Daoy (cell line): ENCODE measurements at regions not wholly inside any gene's neighbourhood (a gene's known extent, or its start where the extent isn't known, plus 50 kb on each side); places are given as distances from the start of the nearest gene placed in this dataset.

Experiments
- DNase-seq: peaks from one replicate; pipeline ENCODE4 v3.0.0-alpha.2; 2015; ENCODE audit warnings: low read depth

DNA sequence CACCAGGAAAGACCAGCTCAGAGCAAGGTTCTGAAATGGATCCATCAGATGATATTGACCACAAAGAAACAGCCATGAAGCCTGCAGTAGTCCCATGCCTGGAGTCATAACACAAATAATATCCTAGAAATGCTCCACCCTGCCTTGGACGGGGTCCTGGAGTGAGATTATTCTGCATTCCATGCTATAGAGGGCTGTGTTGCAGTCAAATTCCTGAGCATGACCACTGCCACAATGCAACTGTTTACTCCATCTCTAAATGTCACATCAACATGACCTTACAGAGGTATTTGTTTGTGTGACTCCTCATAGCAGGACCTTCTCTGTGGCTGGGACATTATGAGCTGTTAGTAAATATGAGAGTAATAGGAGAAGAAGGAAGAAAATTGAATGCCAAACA lies 257.5 kb upstream of the TCF21 start:
- peak; percentile 56 for DNase-seq

DNA sequence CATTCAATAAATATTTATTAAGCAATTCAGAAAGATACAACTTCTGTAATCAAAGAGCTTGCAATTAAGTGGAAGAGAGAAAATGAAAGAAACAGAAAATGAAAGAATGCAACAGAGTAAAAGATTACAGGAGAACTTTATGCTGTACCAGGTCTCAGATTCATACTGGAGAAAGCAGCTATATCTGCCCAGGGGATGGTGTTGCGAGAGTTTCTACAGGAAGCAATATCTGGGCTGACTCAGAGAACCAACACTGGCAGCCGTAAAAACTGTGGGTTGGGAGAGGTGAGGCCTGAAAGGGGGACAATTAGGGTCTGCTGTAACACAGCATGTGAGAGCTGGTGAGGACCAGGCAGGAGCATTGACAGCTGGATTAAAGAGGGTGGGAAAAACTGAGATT lies 256.7 kb upstream of the TCF21 start:
- peak; percentile 72 for DNase-seq

DNA sequence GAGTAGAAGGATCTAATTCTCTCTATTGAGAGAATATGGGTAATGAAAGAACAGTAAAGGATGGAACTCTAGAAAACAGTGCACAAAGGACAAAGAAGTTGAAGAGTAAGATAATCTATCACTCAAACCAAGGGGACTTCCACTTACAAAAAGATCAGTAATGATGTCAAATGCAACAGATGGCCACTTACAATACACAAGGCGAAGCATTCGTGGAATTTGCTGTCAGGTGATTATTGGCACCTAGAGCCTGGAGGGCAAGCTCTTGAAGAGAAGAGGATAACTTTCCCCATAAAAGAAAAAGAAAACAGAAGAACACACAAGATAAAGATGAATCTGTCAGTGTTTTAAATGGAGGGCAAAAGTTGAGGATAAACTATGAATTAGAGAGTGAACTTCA lies 256.0 kb upstream of the TCF21 start:
- no peak for DNase-seq

DNA sequence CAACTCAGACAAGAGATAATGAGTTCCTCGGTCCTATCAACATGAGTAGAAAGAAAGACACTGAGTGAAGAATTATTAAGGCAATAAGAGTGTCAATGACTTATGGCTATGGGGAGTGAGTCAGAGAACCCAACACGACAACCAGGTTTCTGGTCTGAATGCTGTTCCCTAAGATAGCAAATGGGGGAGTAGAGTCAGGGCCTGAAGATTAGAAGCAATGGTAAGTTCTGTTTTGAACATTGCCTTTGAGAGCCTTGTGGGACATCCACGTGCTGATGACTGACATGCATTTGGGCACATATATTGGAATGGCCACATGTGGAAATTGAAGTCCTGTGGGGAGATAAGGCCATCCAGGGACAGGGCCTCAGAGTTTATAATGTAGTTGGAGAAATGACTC lies 254.4 kb upstream of the TCF21 start:
- DNase-seq = no peak

DNA sequence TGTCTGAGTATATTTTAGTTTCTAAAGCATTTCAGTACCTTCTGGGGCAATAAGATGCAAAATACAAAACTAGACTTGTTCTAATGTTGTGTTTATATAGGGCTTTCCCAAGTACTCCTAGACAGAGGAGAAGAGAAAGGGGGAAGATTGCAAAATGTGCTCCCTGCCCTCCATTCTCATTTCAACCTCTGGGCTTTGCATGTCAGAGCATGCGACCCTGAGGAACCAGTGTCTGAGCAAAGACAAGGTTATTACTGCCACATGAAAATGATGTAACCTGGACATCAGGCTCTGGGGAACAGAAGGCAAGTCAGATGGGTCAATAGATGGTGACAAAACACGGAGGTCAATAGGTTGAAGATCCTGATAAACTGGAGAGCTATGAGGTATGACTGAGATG lies 253.5 kb upstream of the TCF21 start:
- DNase-seq = no peak

DNA sequence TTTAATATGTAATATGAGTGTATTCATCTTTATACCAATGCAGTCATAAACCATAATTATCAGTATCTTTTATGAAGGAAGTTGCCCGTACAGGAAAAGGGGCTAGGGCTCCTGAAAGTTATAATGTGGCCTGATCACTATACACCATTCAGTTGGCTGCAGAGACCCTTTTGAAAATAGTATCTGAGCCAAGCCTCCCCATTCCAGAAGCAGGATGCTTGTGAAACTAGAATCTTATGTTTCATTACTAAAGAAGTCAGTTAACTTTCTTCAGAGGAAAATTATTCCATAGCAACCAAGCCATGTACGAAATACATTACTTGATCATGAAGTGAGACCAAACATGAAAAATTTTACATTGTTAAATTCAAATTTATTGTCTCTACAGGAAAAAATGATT lies 251.5 kb upstream of the TCF21 start:
- DNase-seq = no peak

DNA sequence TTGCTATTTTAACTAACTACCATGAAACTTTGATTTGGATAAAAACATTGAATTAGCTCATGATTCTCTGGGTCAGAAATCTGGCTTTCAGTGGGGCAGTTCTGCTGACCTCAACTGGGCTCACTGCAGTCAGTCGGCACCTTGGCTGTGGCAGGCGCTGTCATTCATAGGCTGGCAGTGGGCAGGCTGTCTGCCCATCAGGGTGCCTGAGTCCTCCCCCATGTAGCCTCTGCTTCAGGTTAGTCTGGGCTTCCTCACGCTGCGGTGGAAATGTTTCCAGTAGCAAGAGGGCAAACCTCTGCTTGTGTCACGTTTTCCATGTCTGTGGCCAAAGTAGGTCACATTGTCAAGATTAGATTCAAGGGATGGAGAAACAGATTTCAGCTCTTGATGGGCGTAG lies 251.0 kb upstream of the TCF21 start:
- no peak for DNase-seq

DNA sequence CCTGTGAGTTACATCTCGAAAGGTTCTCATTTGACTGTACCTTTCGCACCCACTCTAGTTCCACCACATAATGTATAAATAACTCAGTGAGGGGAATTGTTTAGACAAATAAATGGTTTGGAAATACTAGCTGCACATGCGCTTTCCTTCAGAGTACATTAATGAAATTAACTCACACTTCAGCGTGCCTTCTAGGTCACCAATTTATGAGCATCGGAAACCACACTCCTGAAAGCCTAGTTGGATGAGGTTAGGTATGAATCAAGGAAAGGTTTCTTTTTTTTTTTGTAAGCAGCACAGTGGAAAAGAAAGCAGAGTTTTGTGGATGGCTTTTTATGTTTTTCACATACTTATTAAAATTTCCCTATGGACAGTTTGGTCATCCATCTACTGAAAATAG lies 247.8 kb upstream of the TCF21 start:
- DNase-seq = no peak

DNA sequence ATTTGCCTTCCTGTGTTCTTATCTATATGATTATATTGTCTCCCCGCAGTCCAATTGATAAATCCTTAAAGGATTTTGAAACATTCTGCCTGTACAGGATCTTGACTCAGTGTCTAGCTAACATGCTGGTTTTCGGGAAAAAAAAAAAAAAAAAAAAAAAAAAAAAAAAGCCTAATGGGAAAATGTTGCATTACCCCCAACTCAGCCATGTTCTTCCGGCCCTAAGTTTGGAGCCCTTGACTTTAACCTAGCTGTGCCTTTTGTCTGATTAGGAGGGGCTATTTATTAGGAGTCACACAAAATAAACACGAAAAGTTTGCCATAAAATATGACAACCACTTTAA lies 244.4 kb upstream of the TCF21 start:
- DNase-seq = no peak

DNA sequence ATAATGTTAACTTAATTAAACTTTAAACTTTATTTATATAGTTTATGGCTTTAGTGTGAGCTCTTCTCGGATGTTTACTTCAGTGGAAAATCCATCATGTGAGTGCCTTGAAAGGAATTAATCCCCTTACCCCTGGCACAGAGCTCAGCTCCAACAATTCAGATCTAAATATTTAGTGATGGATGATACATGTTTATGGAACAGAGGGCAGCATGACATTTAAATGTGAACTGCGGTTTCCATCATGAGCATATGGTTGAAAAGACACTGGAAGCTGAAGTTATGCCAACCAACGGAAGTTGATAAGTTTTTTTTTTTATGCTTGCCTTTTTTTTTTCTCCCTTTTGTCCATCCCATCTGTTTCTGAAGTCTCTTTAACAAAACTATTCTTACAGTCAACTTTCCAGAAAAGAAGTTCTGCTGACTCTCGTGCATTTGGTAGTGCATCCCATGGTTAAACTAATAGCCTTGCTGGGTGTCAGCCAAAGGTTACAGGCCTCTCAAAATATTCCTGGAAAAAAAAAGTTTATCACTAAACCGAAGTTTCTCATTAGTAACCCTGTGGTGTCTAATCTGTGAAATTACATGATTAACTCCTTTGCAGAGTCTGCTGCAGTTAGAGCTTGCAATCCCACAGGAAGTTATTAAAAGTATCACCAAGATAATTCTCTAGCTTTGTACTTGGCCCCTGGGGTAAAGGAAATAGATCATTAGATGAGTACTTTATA lies 243.9 kb upstream of the TCF21 start:
- peak; percentile 74 for DNase-seq

DNA sequence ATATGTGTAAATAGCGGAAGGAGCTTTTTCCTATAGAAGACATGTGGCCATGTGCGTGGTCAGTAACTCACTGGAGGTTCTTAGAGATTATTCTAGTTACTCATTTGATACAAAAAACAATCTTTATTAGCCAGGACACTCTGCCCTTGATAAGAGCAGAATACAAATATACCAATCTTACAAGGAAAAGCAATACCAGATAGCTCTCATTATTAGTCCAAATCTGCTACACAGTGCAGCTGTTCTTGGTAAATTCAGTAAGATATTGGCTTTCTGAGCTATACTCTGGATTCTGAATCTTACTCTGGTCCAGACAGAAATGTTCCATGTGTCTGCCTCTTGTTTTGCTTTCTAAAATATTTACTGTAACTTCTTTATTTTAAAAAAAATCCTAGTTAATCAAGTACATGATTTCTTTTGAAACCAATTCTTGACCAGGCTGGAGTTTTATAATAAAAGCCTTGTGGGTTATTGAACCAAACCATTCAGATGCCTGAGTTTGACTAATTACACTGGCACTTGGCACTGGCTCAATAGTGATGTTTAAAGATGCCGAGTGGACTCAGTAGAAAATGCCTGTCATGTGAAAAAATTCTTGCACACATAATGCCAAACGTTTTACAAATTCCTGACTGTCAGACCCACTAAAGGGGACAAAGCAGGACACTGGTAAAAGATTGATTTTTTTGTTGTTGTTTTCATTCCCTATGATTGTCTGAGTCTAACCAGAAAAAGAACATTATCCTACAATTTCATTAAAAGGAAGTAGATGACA lies 242.8 kb upstream of the TCF21 start:
- DNase-seq = peak; percentile 48

DNA sequence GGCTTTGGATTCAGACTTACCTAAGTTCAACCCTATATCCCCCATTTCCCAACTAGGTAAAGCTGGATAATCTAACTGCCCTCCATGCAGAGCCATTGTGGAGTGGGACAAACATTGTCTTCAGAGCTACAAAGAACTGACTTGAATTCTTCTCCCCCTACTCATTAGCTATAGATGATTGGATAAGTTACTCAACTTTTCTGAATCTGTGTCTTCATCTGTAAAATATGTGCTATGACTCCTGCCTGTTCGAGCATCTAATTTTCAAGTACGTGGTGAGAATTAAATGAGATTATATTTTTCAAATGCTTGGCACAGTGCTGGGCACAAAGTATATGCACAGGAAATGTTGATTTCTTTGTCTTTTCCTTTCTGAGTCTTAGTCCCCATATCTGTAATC lies 240.3 kb upstream of the TCF21 start:
- DNase-seq = no peak

DNA sequence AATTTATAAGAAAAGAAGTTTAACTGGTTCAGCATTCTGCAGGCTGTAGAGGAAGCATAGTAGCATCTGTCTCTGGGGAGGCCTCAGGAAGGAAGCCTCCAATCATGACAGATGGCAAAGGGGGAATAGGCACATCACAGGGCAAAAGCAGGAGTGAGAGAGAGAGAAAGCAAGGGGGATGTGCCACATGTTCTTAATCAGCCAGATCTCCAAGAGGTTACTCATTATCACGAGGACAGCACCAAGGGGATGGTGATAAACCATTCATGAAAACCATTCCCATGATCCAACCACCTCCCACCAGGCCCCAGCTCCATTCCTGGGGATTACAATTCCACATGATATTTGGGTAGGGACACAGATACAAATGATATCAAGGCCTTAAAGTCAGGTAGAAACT lies 217.5 kb upstream of the TCF21 start:
- DNase-seq = no peak

DNA sequence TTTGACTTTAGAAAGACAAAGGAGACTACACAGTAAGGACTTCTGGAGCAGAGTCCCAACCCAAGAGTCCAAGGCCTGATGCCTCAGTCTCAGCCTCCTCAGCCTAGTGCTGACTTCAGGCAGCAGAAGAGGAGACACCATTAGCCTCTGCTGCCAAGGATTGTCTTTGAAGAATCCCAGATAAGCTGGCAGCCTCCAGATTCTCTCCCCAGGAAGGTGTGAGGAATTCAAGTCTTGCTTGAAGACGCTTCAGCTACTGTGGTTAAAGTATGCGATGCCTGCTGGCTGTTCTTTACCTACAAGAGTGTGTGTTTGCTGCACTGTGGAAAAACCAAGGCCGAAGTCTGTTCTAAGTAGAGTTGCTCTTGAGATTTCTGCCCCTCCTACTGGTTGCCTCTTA lies 215.9 kb upstream of the TCF21 start:
- no peak for DNase-seq

DNA sequence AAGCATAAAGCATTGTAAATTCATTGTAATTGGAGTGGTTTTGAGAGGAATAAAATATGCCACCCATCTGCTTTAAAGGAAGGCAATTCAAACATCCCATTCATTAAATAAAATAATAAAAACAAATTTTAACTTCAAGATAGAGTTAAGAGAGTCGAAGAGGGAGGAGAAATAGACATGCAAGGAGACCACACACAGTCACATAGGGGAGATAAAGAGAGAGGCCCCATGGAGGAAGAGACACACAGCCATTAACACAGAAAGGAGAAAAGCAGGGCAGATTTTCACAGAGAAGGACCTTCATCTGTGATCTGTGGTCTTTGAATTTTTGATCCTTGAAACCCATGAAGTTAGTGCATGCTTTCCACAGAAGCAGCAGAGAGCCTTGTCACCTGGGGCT lies 214.3 kb upstream of the TCF21 start:
- DNase-seq = no peak

DNA sequence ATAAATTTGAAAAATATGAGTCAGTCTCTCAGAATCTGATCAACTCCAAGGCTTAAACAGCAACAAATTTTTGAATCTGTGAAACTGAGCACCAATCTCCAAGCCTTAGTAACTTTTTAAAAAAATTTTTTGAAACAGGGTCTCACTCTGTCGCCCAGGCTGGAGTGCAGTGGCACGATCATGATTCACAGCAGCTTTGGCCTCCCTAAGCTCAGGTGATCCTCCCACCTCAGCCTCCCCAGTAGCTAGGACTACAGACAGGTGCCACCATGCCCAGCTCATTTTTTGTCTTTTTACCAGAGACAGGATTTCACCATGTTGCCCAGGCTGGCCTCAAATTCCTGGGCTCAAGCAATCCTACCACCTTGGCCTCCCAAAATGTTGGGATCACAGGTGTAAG lies 207.9 kb upstream of the TCF21 start:
- DNase-seq = no peak

DNA sequence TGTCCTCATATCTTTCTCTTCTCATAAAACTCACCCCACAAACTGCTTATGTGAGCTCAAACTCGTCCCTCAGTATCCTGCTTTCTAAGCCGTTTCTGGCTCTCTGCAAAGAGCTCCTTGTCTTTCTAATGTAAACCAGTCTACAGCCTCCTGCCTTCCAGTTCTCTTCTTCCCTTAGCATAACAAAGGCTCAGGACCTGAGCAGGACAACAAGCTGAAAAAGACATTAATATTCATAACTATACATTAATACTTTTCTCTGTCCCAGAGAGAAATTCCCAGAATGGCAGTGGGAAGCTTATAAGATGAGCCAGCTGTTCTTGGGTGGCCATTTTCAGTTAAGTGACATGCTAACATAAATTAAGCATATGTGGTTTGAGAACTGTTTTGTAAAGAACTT lies 207.0 kb upstream of the TCF21 start:
- no peak for DNase-seq

DNA sequence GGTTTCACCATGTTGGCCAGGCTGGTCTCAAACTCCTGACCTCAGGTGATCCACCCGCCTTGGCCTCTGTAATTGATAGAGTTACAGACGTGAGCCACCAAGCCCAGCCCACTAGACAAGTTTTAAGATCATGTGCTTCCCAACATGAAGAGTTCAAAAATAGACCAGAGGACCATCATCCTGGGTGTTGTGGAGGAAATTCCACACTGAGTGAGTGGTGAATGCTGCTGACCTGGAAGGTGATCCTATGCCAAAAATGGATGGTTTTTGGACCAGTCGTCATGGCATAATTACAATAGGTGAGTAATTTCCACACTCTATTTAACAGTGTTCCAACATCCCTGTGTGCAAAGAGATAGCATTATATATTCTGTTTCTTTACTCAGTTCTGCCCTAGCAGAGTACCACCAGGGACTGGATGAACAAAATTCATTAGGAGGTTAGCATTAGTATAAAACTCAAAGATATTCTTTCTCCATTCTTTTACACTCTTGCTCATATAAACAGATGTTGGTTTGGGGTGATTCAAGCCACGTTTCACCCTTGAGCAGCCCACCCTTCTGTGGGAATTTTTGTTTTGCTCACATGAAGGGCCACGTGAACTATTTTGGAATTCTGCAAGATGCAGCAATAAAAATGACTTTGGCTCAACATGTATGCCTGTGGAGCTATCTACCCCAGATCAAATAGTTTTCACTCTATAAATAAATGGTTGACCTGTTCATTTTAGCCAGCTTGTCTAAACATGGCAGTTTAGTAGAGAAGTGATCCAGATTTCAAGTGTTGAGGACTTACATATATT lies 206.2 kb upstream of the TCF21 start:
- DNase-seq = no peak

DNA sequence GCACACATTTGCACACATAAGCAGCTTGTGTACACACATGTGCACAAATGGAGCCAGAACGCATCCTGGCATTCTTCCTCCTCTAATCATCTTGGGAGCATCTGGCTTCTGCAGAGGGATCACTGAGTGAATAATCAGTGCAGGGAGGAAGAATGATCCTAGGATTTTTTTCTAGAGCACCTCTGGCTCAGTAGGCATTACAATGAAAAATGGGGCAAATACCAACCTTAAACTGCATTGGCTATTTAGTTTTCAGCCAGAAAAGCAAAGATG lies 205.7 kb upstream of the TCF21 start:
- no peak for DNase-seq

DNA sequence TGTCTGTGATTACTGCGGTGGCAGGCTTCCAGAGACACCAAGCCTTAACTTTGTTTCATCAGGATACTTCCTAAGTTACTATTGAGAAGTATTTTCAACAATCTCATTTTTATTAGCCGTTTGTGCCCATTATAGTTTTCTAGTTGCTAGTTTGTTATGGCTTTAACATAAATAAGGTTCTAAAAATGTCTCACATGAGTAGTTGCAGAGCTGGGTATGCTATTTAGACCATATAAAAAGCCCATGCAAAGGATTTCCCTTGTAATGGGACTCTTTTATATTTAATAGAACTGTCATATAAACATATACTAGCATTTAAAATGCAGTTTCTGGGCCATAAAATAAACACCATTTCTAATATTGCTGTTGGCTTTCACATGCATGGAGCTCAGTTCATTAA lies 205.3 kb upstream of the TCF21 start:
- DNase-seq = no peak

DNA sequence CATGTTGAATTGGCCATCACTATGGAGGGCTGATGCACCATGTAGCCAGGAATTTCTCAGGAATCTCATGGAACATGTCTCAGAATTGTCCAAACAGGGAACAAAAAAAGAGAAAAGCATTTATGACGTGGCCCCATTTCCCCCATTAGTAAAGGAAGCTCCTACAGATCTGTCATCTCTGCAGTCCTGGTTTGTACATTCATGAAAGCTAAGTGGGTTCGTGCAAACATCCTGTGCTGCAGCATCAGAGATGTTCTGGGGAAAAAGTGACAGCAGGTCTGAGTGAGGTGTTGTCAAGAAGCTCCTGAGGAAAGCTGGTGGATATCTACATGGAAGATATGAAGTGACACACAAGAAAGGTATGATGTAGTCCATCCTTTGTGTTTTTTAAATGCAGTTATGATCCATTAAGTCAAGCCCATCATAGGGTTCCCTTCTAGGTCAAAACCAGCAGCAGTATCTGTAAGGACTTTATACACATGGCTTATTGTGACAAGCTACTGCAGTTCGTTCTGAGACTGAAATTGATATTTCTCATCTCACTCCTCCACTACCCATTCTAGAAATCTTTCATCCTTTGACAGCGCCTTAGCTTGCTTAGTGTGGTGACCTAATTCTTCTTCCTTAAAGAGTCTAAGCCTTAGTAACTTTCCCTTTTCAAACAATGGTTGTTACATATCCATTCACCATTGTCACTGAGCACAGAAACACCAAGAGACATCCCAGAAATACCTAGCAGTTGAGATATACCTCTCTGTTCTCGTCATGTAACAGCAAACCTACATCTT lies 200.0 kb upstream of the TCF21 start:
- DNase-seq = no peak

DNA sequence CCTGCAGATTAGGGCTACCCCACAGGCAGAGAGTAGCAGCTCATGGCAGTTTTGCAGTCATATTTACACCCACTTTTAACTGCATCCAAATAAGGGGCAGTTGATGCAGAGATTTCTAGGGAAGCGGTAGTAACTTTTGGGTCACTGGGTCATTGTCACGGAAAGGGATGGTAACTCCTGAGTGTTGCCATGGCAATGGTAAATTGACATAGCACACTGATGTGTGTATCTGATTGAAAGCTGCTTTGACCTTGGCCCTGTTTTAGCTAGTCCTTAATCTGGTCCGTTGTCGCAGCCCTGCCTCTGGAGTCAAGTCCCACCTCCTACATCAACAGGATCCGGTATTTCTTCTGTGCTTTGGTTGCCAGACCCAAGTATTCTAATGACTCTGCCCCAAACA lies 199.1 kb upstream of the TCF21 start:
- no peak for DNase-seq
